PC-9 (cell line): ENCODE measurements at regions not wholly inside any gene's neighbourhood (a gene's known extent, or its start where the extent isn't known, plus 50 kb on each side); places are given as distances from the start of the nearest gene placed in this dataset.

Source experiments
- BruUV-seq: library from RNA; stranded (reverse); fragments of 400-500 nt; replicated peaks from 2 replicates; lab custom pipeline; 2021; lab: Mats Ljungman, UMichigan
- CTCF ChIA-PET: fragments of 300-600 bp; sonication (Branson Sonifier 250); formaldehyde crosslinking; loops from one replicate; lab custom pipeline; 2022; ENCODE audit warnings: antibody characterized with exemption; lab: Charles Lee
- POLR2A ChIA-PET: fragments of 300-600 bp; sonication (Branson Sonifier 250); formaldehyde crosslinking; loops from one replicate; lab custom pipeline; 2022; ENCODE audit warnings: antibody characterized with exemption; ENCODE audit not compliant: unreplicated experiment; lab: Charles Lee
- DNase-seq, 2 experiments: peaks; one replicate each; pipeline versions ENCODE4 v3.0.0 to v3.0.0-alpha.2; 2015 to 2022; ENCODE audit warnings: mixed read lengths in 1 of 2
- H2AFZ ChIP-seq: fragments of 200-600 bp; sonication (generic); 2 replicates; pipeline ENCODE4 v1.8.1; 2017; ENCODE audit warnings: antibody characterized with exemption
- H3F3A ChIP-seq: fragments of 200-600 bp; sonication (generic); 2 replicates; pipeline ENCODE4 v1.8.1; 2017; ENCODE audit warnings: antibody characterized with exemption, mild to moderate bottlenecking, low read depth; ENCODE audit not compliant: insufficient read depth
- H3K27ac ChIP-seq: fragments of 200-600 bp; sonication (generic); 2 replicates; pipeline ENCODE4 v1.6.1; 2016; ENCODE audit warnings: mixed run types
- H3K27me3 ChIP-seq: fragments of 200-600 bp; sonication (generic); 2 replicates; pipeline ENCODE4 v1.6.1; 2016; ENCODE audit warnings: low read depth, mixed run types; ENCODE audit not compliant: insufficient read depth
- H3K36me3 ChIP-seq: fragments of 200-600 bp; sonication (generic); 2 replicates; pipeline ENCODE4 v1.6.1; 2016; ENCODE audit warnings: low read depth, mixed run types
- H3K4me1 ChIP-seq: fragments of 200-600 bp; sonication (generic); replicated peaks from 2 replicates; pipeline ENCODE4 v1.6.1; 2016; ENCODE audit warnings: mixed run types; ENCODE audit not compliant: insufficient read depth
- H3K4me2 ChIP-seq: fragments of 200-600 bp; sonication (generic); 2 replicates; pipeline ENCODE4 v1.6.1; 2017; ENCODE audit warnings: mixed run types
- H3K4me3 ChIP-seq: fragments of 200-600 bp; sonication (generic); 2 replicates; pipeline ENCODE4 v1.6.1; 2016; ENCODE audit warnings: mixed run types
- H3K79me2 ChIP-seq: fragments of 200-600 bp; sonication (generic); 2 replicates; pipeline ENCODE4 v1.6.1; 2017; ENCODE audit warnings: low read depth, mixed run types
- H3K9me2 ChIP-seq: fragments of 200-600 bp; sonication (generic); 2 replicates; pipeline ENCODE4 v1.8.1; 2017; ENCODE audit warnings: mild to moderate bottlenecking; ENCODE audit not compliant: insufficient read depth
- H3K9me3 ChIP-seq: fragments of 200-600 bp; sonication (generic); 2 replicates; pipeline ENCODE4 v1.8.1; 2016; ENCODE audit warnings: low read depth; ENCODE audit not compliant: insufficient read depth
- H4K20me1 ChIP-seq: fragments of 200-600 bp; sonication (generic); 2 replicates; pipeline ENCODE4 v1.8.1; 2017; ENCODE audit not compliant: insufficient read depth
- EZH2 ChIP-seq: fragments of 200-600 bp; sonication (generic); IDR thresholded peaks from 2 replicates; pipeline ENCODE4 v1.8.0; 2017; ENCODE audit warnings: antibody characterized with exemption, low read depth
- intact Hi-C: fragments of 100-400 bp; cut with micrococcal nuclease; formaldehyde crosslinking; loops from one replicate; pipeline ENCODE4 v1.10.0; 2022; ENCODE audit not compliant: unreplicated experiment
- TF ChIP-seq, protein P1 (sequence below): fragments of 200-600 bp; sonication (generic); conservative IDR thresholded peaks from 2 replicates; pipeline ENCODE4 v1.6.1; 2017; ENCODE audit warnings: mixed run types, antibody characterized with exemption, mild to moderate bottlenecking, moderate library complexity

DNA sequence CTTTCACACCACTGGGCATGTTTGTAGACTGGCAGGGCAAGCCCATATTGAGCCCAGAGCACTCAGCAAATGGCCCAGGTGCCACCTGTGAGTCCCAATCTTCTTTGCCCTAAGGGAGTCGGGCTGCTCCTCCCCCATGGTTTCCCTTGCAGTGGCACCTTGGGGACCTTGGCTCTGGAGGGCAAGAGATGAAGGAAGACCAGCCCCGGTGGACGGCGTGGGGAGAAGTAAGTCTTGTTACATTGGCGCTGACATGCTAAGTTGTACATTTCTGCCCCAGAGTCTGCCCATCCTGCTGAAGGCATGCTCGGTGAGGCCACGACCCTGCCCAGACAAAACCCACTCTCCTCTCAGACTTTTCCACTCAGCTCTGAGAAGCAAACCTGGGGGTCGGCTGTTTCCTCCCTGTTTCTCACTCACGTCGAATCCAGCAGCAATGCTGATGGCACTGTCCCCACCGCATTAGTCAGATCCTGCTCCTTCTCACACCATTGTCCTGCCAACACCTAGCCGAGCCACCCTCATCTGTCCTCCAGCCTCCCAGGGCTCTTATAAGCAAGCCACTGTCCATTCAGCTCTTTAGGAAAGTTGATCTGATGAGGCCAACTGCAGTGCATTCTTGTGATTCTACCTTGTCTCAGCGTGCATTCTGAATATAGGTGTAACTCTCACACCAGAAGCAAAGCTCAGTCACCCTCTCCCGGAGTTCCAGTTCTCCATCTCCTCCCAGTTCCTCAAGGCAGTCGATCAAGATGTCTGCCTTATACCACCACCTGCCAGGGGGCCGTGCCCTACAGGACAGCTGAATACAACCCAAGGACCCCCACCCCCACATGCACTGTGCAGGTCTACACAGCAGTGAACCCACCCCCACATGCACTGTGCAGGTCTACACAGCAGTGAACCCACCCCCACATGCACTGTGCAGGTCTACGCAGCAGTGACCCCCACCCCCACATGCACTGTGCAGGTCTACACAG is 827.1 kb downstream of the TBC1D22A start:
- TF ChIP-seq, protein P1, sequence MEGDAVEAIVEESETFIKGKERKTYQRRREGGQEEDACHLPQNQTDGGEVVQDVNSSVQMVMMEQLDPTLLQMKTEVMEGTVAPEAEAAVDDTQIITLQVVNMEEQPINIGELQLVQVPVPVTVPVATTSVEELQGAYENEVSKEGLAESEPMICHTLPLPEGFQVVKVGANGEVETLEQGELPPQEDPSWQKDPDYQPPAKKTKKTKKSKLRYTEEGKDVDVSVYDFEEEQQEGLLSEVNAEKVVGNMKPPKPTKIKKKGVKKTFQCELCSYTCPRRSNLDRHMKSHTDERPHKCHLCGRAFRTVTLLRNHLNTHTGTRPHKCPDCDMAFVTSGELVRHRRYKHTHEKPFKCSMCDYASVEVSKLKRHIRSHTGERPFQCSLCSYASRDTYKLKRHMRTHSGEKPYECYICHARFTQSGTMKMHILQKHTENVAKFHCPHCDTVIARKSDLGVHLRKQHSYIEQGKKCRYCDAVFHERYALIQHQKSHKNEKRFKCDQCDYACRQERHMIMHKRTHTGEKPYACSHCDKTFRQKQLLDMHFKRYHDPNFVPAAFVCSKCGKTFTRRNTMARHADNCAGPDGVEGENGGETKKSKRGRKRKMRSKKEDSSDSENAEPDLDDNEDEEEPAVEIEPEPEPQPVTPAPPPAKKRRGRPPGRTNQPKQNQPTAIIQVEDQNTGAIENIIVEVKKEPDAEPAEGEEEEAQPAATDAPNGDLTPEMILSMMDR, result no peak
- no peak for TF ChIP-seq EZH2
- DNase-seq, result no peak
- no peak overlapping the region for H3K4me2 ChIP-seq
- no peaks in the 10 kb centered on the region for H3K9me2 ChIP-seq
- no peak overlapping the region for H3K27ac ChIP-seq
- H3K9me3 ChIP-seq, result no peaks in the 10 kb centered on the region
- H3K36me3 ChIP-seq, result no peaks in the 10 kb centered on the region
- no peak overlapping the region for H2AFZ ChIP-seq
- H3K4me1 ChIP-seq, result no peaks in the 10 kb centered on the region
- H3K4me3 ChIP-seq, result no peak overlapping the region
- ChIA-PET CTCF (no interaction called here), POLR2A (no interaction called here)
- no peaks in the 10 kb centered on the region for H4K20me1 ChIP-seq
- no TSS peak for BruUV-seq
- peaks cover 70% of the 10 kb centered on the region for H3K27me3 ChIP-seq
- intact Hi-C loops, result no loop called here
- no peaks in the 10 kb centered on the region for H3K79me2 ChIP-seq
- H3F3A ChIP-seq, result no peaks in the 10 kb centered on the region

DNA sequence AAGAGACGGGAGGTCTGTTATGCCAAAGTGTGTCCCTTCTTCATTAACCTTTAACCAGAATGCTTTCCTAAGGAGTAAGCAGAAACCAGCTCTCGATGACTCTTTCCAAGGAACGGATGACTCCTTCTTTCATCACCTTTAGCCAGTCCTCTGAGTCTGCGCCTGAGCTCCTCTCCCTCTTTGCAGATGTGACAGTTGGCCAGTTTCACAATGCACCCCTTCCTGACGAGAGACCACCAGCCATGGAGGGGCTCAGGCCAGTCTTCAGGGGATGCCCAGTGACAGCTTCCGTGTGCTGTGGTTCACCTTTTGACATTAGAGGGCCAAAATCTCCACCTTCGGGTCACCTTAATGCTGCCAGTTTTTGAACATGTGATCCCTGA is 826.1 kb downstream of the TBC1D22A start:
- H4K20me1 ChIP-seq, result no peaks in the 10 kb centered on the region
- DNase-seq, result no peak
- H3K36me3 ChIP-seq, result no peaks in the 10 kb centered on the region
- peaks cover 60% of the 10 kb centered on the region for H3K27me3 ChIP-seq
- no peaks in the 10 kb centered on the region for H3K9me3 ChIP-seq
- intact Hi-C loops, result no loop called here
- ChIA-PET POLR2A (no interaction called here), CTCF (no interaction called here)
- H3K79me2 ChIP-seq, result no peaks in the 10 kb centered on the region
- no peak overlapping the region for H3K27ac ChIP-seq
- no peak for TF ChIP-seq EZH2
- TF ChIP-seq, protein P1, result no peak
- no peak overlapping the region for H3K4me3 ChIP-seq
- H3F3A ChIP-seq, result no peaks in the 10 kb centered on the region
- no peaks in the 10 kb centered on the region for H3K4me1 ChIP-seq
- BruUV-seq, result no TSS peak
- H3K4me2 ChIP-seq, result no peak overlapping the region
- H2AFZ ChIP-seq, result no peak overlapping the region
- H3K9me2 ChIP-seq, result no peaks in the 10 kb centered on the region

DNA sequence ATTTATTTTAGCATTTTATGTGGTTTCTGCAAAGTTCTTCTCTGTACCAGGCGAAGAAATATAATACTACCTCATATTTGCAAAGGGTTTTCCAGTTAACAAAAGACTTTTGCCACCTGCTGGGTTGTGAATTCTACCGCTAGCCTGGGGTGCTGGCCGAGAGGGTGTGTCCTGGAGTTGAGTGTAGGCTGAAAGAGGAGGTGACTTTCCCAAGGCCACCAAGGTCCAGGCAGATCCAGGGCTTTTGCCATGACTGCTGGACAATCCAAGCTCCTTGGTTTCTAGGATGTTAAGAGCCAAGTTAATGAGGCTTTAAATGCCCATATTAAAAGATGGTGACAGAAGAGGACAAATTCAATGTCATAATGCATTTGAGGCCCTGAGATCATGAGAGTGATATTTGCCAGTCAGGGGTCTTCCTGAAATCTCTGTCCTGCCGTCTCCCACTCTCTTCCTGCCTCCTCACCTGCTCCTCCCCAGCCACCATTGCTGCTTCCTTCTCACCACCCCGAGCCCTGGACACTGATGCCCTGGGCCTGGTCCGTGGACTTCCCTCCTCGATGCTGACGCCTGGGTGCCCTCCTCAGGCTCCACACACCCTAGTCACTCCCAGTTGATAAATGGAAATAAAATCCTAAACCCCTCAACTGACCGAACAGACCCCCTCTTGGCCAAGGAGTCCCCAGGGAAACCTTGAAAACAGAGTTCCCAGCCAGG is 825.6 kb downstream of the TBC1D22A start:
- TF ChIP-seq, protein P1, result no peak
- no peak for TF ChIP-seq EZH2
- Histone ChIP-seq H3K9me2 (no peaks in the 10 kb centered on the region), H3K27ac (no peak overlapping the region), H3K4me2 (no peak overlapping the region), H3K79me2 (no peaks in the 10 kb centered on the region), H3K4me1 (no peaks in the 10 kb centered on the region), H3K9me3 (no peaks in the 10 kb centered on the region), H2AFZ (no peak overlapping the region), H3K27me3 (peaks cover 55% of the 10 kb centered on the region), H4K20me1 (no peaks in the 10 kb centered on the region), H3F3A (no peaks in the 10 kb centered on the region), H3K36me3 (no peaks in the 10 kb centered on the region), H3K4me3 (no peak overlapping the region)
- intact Hi-C loops, result no loop called here
- BruUV-seq, result no TSS peak
- POLR2A ChIA-PET, result no interaction called here
- CTCF ChIA-PET, result no interaction called here
- no peak for DNase-seq
